NCI-H1092 treated with DMSO at 0.1 percent for 48 hours (cell line): ENCODE measurements at regions not wholly inside any gene's neighbourhood (a gene's known extent, or its start where the extent isn't known, plus 50 kb on each side); places are given as distances from the start of the nearest gene placed in this dataset.

ENCODE experiments used
- DNase-seq: peaks from one replicate; lab custom pipeline; 2025; lab: John Stamatoyannopoulos, UW

DNA sequence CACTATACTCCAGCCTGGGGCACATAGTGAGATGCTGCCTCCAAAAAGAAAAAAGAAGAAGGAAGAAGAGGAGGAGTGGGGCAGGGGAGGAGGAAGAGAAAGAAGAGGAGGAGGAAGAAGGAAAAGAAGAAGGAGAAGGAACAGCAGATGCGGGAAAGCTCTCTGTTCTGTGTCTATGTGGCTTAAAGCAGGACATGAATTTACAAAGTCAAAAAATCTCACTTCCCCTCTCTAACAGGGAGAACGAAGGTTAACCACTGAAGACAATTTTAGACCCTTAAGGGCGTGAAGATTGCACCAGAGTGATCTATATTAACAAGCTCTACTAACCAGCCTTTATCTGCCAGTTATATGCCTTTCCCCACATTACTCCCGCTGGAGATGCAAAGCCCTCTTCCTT lies 258.9 kb downstream of the METTL4 start:
- no peak for DNase-seq

GRCh38 chr18:2313332-2313731 lies 258.0 kb downstream of the METTL4 start:
- no peak for DNase-seq

- no peak for DNase-seq
Measured at GRCh38 chr18:2316082-2316750, 255.1 kb downstream of the METTL4 start.

DNA sequence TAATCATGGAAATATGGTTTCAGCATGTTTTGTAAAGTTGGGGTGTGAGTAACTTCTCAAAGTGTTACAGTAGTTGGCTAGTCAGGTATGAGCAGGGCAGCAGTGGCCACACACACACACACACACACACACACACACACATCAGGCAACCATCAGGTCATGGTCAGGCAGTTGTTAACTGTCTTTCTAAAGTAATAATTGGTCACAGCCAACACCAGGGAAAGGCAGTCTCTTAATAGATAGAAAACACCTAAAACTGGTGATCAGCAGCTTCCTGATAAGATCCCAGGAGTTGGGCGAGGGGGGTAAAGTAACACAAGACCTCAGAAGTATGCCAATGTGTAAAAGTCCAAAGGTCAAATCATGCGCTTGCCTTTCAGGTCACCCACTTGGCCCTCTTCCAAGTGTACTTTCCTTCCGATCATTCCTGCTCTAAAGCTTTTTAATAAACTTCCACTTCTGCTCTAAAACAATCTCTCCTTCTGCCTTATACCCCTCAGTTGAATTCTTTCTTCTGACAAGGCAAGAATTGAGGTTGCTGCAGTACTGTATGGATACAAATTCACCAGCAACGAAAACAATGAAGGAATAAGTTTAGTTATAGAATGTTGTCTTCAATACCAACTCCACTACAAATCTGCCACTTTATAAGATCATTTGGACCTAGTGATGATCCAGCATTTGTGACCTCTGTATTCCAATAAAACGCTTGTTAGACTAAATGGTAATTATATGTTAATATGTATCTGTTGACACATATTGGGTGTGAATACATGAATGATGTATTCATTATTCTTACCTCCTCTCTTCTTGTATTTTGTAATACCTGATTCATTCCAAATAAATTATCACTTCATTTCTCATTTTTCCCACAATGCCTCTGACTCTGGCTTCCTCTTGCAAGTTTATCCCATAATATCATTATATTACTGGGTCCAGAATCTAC lies 254.3 kb downstream of the METTL4 start:
- DNase-seq: no peak

DNA sequence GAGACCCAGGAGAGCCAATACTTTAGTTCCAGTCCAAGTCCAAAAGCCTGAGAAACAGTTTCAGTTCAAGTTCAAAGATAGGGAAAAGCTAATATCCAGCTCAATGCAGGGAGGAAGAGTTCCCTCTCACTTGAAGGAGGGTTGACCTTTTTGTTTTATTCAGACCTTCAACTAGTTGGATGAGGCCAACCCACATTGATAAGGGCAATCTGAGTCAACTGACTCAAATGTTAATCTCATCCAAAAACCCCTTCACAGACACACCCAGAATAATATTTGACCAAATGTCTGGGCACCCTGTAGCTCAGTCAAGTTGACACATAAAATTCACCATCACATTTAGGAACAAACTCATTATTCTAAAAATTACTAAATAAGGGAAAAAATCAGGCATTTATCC lies 246.8 kb downstream of the METTL4 start:
- DNase-seq: no peak

DNA sequence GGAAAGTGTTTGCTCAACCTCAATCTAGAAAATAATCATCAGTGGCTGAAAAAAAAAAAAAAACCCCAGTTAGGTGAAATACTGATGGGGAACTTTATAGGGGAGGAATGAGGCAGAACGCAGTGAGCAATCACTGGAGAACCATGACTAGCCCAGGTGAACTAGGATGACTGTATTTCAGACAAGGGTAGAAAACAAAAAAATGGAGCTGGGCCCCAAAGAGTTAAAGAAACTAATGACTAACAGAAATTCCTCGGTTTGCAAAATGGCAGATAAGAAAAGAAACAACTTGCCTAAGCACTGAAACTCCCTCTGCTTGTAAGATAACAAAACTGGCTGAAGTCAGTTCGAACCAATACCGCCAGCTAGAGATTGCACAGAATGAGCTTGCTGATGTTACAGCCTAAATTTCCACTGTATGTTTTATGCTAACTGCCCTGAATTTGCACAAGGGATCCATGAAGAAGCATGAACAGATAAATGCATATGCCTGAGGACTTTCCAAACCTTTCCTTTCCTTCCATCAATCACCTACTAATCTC lies 245.9 kb downstream of the METTL4 start:
- DNase-seq: no peak

DNA sequence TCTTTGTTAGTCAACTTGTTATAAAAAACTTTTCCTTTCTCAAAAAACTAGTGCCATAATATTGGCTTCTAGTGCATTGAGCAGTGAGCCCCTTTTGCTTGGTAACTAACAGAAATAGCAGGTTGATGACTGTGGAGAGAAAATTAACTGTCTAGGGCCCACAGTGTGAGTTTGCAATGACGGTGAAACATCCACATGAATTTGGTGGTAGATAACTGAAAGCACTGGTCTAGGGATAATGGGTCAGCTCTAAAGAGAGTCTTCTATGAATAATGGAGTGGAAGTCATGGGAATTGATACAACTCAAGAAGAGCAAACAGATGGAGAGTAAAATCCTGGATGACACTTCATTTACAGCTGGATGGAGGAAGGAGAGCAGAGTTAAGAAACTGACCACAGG lies 245.4 kb downstream of the METTL4 start:
- DNase-seq: no peak

GRCh38 chr18:2326999-2327398 lies 244.3 kb downstream of the METTL4 start:
- no peak for DNase-seq

GRCh38 chr18:2330764-2331163 lies 240.5 kb downstream of the METTL4 start:
- no peak for DNase-seq

DNA sequence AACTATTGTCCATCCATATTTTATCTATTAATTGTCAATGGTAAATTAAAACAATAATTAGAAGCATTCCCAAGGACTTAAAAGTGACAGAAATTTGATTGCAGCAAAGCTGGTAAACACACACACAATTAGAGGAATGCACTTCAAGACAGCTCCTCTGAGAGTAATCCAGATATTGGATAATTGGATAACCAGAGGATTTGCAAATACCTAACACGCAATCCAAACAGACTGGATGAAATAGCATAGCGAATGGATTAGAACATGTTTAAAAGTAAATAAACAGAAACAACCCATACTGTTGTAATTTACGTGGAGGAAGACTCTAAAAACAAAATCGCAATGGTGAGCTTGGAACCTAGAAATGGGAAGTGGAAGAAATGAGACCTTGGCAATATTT lies 239.8 kb downstream of the METTL4 start:
- DNase-seq: no peak

- no peak for DNase-seq
Measured at GRCh38 chr18:2336690-2337392, 234.5 kb downstream of the METTL4 start.

DNA sequence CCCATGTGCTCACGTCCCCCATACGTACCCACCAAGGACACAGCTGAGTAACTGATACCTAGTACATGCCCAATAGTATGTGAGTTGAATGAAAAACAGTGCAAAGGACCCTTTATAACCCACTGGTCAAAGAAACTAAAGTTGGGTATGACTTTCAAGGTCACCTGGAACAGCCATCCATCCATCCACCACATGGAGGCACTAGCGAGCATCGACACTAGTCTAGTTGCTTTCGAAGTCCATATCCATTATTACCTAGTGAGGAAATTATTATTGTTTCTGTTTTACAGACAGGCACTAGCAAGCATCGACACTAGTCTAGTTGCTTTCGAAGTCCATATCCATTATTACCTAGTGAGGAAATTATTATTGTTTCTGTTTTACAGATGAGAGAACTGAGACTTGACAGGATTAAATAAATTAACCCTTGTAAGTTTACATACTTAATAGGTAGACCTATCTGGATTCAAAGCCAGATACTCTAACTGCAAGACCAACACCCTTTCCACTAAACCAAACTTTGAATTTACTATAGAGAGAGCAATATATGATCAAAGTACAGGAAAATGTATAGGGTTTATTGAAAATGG lies 233.7 kb downstream of the METTL4 start:
- no peak for DNase-seq

- no peak for DNase-seq
Measured at GRCh38 chr18:2338601-2339000, 232.7 kb downstream of the METTL4 start.

GRCh38 chr18:2340335-2340734 lies 231.0 kb downstream of the METTL4 start:
- no peak for DNase-seq

DNA sequence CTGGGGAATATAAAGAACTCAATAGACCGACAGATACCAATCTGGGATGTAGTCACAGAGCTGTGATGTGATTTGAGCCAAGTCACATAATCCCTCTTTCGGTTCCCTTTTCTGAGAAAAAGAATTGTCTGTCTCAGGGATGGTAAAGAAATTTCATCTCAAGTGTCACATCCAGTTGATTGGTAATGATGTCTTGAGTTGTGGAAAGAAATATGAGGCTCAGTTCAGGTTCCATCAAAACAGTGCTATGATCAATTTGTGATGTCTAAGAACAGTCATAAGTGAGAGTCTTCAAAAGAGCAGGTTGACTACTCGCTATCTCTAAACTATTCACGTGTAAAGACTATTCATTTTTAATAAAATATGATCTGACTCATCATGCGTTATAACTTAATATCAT lies 223.3 kb downstream of the METTL4 start:
- DNase-seq: no peak

GRCh38 chr18:2351126-2351850 lies 220.0 kb downstream of the METTL4 start:
- no peak for DNase-seq

- no peak for DNase-seq
Measured at GRCh38 chr18:2354292-2354691, 217.0 kb downstream of the METTL4 start.

- no peak for DNase-seq
Measured at GRCh38 chr18:2356906-2357305, 214.4 kb downstream of the METTL4 start.

DNA sequence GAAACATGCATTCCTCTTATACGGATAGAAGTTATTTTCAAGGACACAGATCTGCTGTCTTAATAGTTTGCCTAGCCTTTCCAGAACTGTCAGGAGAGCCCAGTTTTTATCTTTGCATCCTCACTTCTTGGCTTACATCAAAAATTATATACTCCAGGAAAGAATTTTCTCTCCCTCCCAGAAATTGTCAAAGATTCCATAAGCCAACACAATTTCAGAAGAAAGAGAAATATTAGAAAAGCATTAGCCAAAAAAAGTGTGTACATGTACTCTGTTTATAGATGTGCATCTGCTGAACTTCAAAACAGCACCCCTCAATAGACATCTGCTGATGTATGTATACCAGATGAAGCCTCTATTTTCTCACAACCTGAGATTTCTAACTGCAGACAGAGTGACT lies 210.4 kb downstream of the METTL4 start:
- DNase-seq: no peak

DNA sequence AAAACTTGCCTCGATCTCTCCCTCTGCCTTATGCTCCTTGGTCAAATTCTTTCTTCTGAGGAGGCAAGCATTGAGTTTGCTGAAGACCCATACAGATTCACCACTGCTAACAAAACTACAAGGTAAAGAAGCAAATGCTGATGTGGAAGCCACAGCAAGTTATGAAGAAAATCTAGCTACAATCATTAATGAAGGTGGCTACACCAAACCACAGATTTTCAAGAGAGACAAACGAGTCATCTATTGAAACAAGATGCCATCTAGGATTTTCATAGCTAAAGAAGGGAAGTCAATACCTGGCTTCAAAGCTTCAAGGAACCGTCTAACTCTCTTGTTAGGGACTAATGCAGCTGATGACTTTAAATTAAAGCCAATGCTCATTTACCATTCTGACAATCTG lies 203.2 kb downstream of the METTL4 start:
- no peak for DNase-seq

GRCh38 chr18:2376707-2377106 lies 194.6 kb downstream of the METTL4 start:
- DNase-seq: no peak
